Anterior cingulate cortex (tissue), 58 donors: ENCODE measurements at regions not wholly inside any gene's neighbourhood (a gene's known extent, or its start where the extent isn't known, plus 50 kb on each side); places are given as distances from the start of the nearest gene placed in this dataset.
A peak's percentile ranks its signal among the peaks of the same experiment; 100 is the strongest.
"Not testable (repeated sequence)": the region's sequence is repeated elsewhere in the genome, so short reads cannot be mapped to it uniquely, and the experiment has no call there.

ENCODE experiments used
- DNase-seq, 58 donors: peaks; one replicate each; lab custom pipeline; 2025; lab: John Stamatoyannopoulos, UW

- no peak for DNase-seq
Observed at GRCh38 chr6:140540743-140541142, 1166.3 kb upstream of the CITED2 start.

GRCh38 chr6:140538926-140539325 is 1164.5 kb upstream of the CITED2 start:
- no peak for DNase-seq

- DNase-seq = peak in 3 of 58 donors; percentile 1 to 5 (median 4)
Observed at GRCh38 chr6:140537834-140538705, 1163.6 kb upstream of the CITED2 start.

DNA sequence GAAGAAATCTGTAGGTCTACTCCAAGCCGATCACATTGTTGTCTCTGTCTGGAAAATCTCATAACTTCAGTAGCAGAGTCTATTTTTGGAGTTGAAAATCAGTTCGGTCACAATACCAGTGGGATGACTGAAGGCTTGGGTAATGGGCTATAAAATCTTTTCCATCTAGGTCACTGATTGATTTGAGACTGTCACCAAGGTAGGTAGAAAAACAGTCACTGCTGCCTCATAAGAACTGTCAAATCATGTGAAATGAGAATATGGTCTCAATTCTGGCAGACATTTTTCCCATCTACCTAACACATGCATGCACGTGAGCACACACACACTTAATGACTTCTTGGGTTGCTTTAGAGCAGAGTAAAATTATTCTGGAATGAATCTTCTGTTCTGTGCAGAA is 1162.8 kb upstream of the CITED2 start:
- DNase-seq = no peak

GRCh38 chr6:140535511-140535910 is 1161.1 kb upstream of the CITED2 start:
- no peak for DNase-seq

DNA sequence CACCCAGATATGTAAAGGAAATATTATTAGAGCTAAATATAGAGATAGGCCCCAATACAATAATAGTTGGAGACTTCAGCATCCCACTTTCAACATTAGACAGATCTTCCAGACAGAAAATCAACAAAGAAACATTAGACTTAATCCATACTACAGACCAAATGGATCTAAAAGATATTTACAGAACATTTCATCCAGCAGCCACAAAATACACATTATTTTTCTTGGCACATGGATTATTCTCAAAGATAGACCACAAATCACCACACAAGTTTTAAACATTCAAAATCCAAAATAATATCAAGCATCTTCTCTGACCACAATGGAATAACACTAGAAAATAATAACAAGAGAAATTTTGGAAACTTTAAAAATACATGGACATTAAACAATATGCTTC is 1159.1 kb upstream of the CITED2 start:
- no peak for DNase-seq

GRCh38 chr6:140504776-140505175 is 1130.3 kb upstream of the CITED2 start:
- no peak for DNase-seq

DNA sequence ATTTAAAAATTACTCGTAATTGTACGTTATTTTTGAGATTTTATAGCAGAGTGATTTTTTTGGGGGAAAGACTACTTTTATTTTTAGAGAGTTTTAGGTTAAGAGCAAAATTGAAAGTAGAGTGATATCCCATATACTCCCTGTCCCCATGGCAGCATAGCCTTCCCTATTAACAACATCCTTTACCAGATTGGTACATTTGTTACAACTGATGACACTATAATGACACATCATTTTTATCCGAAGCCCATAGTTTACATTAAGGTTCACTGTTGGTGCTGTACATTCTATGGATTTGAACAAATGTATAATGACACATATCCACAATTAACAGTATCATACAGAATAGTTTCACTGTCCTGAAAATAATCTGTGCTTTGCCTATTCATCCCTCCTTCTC is 1126.4 kb upstream of the CITED2 start:
- no peak for DNase-seq

- no peak for DNase-seq
Observed at GRCh38 chr6:140499607-140500006, 1125.2 kb upstream of the CITED2 start.

DNA sequence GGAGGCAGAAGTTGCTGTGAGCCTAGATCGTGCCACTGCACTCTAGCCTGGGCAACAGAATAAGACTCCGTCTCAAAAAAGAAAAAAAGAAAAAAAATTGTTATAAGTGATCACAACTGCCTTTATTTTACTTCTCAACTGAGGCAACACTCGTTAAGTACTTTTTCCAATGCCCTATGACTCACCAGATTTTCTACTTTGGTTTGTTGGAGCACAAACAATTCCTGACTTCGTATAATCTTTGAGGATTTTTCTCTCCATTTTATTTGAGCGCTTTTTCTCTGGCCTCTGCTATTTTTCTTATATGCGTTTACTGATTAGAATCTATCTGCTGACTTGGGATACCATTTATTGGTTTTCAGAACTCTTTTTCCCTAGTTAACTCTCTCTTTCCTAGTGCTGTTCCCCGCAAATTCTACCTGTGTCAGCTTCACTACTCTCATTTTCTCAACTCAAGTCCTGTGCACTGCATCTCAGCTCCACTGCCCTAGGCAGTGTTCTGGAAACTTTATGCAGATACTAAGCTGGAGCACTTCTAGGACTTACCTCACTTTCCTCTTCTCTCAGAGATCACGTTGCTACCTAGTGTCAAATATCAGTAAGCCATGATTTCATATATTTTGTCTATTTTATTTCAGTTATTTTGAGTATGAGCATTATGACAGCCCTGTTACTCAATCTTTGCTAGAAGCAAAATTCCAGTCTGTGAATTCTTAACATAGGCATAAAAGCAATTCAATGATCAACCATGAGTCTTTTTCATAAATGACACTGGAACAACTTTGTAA is 1120.1 kb upstream of the CITED2 start:
- no peak for DNase-seq

DNA sequence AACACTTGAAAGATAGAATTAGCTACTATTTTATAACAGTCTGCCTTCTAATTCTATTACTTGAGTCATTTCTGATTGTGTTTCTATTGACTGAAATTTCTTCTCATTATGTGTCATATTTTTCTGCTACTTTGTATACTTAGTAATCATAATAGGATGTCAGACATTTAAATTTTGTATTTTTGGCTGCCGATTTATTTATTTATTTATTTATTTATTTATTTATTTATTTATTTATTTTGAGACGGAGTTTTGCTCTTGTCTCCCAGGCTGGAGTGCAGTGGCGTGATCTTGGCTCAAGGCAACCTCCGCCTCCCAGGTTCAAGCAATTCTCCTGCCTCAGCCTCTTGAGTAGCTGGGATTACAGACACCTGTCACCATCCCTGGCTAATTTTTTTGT is 1119.0 kb upstream of the CITED2 start:
- DNase-seq = not testable (repeated sequence)

DNA sequence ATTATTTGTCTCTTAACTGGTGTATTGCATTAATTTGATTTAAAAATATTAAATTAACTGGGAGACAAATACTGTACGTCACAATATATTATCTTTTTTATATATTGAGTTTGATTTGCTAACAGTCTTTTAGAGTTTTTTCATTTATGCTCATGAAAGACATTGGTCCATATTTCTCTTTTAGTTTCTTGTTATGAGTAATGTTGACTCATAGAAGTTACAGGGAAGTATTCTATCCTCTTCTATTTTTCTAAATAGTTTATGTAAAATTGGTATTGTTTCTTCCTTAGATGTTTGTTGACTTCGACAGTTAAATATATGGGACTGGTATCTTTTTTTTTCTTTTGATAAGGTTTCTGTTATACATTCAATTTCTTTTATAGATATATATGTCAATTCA is 1115.6 kb upstream of the CITED2 start:
- no peak for DNase-seq

DNA sequence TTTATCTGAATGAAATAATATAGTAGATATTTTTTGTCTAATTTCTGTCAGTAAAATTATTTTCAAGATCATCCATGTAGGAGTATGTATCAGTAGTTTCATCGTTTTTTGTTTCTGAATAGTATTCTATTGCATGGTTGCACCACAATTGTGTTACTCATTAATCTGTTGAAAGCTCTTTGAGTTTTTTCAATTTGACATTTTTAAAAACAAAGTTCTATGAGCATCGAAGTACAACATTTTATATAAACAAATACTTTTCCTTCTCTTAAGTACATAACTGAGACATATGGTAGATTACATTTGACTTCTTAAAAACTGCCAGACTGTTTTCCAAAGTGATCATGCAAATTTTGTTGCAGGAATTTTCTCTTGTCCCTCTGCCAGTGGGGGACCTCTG is 1113.1 kb upstream of the CITED2 start:
- DNase-seq = no peak

GRCh38 chr6:140486450-140487361 is 1112.3 kb upstream of the CITED2 start:
- no peak for DNase-seq

DNA sequence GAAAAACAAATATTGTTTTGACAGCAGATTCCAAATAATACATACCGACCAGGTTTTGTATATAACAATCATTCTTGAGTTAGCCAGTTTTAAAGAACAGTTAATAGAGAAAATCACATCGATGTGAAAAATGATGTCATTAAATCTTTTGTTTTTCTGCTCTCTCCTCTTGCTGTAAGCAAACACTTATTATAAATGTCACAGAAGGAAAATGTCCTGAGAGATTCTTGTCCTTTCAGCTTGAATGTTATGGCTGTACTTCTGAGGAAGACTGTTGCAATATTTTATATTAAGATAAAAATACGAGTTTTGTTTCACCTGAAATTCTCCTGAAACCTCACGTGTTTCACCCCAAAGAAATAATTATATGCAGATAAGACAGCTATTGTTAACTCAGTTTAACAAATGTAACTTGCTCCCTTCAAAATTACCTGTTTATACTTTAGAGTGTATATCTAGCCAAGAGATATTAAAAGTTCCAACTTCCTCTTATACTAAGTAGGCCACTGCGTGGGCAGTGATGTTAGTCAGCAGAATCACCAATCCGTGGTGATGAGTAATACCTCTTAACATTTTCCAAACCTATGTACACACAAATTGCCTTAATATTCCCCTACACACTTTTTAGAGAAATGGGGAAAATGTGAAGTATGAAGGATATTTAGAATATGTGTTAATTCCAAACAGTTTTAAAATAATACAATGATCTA is 1111.4 kb upstream of the CITED2 start:
- no peak for DNase-seq

DNA sequence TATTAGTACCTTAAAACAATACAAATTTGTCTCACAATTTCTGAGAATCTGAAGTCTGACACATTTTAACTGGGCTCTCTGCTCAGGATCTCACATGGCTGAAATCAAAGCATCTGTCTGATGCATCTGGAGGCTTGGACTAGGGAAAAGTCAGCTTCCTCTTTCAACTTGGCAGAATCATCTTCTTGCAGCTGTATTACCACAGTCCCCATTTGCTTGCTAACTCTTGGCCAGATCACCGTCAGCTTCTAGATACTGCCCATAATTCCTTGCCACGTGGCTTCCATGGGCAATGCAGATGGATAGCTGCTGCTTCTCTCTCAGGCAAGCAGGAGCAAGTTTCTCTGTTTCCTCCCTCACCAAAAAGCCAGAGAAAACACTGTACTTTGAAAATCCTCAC is 1106.4 kb upstream of the CITED2 start:
- peak in 1 of 58 donors; percentile 0 for DNase-seq

- no peak for DNase-seq
Observed at GRCh38 chr6:140478631-140479030, 1104.2 kb upstream of the CITED2 start.

DNA sequence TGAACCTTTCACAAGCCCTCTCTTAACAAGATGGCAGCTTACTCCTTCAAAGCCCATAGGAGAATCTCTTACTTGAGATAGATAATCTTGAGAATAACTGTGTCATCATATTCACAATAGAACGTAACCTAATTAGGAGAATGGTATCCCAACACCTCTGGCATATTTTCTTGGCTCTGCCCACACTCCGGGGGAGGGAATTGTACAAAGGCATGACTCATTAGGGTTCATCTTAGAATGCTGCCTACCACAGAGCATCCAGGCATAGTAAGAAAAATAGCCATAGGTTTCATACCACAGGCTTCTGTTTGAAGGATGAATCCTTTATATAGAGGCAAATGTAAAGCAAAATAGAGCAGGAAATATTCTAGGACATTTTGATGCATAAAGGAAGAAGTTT is 1100.6 kb upstream of the CITED2 start:
- DNase-seq = no peak

DNA sequence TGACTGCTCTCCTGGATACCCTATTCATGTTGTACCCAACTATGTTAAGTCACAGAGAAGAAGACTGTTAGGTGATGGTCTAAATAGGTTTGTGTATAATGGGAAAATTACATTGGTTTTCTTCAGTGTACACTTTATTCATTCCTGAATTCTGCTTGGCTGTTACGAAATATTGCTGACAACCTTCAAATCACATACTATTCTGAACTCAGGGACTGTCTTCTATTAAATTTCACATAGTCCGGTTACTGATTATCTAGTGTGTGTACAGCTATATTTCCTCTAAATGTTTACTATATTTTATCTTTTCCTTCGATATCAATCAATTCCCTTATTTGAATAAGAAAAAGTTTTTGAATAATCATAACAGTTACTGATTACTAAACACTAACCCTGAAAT is 1090.3 kb upstream of the CITED2 start:
- no peak for DNase-seq

- no peak for DNase-seq
Observed at GRCh38 chr6:140463312-140463710, 1088.9 kb upstream of the CITED2 start.
